ENCODE measurements at regions not wholly inside any gene's neighbourhood (a gene's known extent, or its start where the extent isn't known, plus 50 kb on each side); places are given as distances from the start of the nearest gene placed in this dataset.

DNA sequence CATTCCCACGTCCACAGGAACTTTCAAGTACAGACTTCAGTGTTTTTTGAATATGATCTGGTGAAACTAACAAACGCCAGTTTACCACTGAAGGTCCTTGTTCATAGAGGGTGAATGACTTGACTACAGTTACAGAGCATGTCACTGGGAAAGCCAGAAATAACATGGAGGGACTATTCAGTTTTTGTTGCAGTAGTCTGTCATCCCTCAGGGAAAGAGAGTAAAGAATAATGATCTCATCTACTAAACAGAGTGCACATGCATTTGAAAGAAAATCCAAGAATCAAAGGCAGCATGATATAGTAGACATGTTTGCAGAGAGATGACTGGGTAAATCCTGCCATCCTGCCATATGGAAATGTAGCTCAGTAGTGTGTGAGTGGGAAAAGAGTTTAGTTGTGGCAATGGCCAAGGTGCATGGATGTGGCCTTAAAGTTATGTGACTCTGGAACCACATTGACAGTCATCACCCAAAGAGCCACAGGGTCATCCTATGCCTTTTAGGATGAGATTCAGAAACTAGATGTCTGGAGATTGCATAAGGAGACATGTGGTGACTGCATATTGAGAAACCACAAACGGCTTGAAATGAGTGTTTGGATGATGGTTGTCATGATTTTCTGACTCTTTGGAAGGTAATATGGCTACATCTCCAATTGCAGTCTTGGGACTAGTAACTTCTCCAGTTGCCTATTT, 125.3 kb upstream of the ZEB2 start:
- TF ChIP-seq POLR2A (IDR thresholded peaks at IDR 0.05) (no peak), EP300 (IDR thresholded peaks at IDR 0.05) (no peak)
- TF ChIP-seq, protein P1, sequence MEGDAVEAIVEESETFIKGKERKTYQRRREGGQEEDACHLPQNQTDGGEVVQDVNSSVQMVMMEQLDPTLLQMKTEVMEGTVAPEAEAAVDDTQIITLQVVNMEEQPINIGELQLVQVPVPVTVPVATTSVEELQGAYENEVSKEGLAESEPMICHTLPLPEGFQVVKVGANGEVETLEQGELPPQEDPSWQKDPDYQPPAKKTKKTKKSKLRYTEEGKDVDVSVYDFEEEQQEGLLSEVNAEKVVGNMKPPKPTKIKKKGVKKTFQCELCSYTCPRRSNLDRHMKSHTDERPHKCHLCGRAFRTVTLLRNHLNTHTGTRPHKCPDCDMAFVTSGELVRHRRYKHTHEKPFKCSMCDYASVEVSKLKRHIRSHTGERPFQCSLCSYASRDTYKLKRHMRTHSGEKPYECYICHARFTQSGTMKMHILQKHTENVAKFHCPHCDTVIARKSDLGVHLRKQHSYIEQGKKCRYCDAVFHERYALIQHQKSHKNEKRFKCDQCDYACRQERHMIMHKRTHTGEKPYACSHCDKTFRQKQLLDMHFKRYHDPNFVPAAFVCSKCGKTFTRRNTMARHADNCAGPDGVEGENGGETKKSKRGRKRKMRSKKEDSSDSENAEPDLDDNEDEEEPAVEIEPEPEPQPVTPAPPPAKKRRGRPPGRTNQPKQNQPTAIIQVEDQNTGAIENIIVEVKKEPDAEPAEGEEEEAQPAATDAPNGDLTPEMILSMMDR (IDR thresholded peaks at IDR 0.05) = no peak
- no peaks in the 10 kb centered on the region for H3K4me1 ChIP-seq (ENCODE audit: insufficient read depth)
- intact Hi-C loops (cut with DNase I) = no loop called here
- H3K4me3 ChIP-seq = no peak overlapping the region
- H3K27ac ChIP-seq = no peak overlapping the region
- no peaks in the 10 kb centered on the region for H3K36me3 ChIP-seq
- no peak for DNase-seq
- no peaks in the 10 kb centered on the region for H3K27me3 ChIP-seq
- 86 to 90% (median 90%) methylated on average over 3 of the region's 3 CpGs for WGBS, 3 donors
- H3K9me3 ChIP-seq = no peaks in the 10 kb centered on the region

DNA sequence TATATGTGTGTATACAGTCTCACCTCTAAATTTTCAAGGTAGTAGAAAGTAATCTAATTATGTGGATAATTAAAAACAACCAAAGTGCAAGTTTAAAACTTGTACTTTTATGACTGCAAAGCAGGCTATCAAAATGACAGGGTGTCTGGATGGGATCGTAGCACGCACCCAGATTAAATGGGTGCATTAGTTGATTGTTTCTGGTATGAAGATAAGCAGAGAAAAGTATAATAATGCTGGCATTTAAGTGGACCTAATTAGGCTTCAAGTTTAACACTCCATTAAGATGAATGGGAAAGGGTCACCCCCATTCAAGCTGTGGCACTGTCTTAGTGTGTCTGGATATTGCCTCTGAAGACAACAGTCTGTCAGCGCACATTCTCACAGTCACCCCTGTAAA, 124.6 kb upstream of the ZEB2 start:
- TF ChIP-seq POLR2A (IDR thresholded peaks at IDR 0.05) (no peak), EP300 (IDR thresholded peaks at IDR 0.05) (no peak)
- TF ChIP-seq, protein P1 (IDR thresholded peaks at IDR 0.05) = no peak
- WGBS, 3 donors = 94 to 99% (median 97%) methylated on average over 3 of the region's 3 CpGs
- Histone ChIP-seq H3K27ac (no peak overlapping the region), H3K27me3 (no peaks in the 10 kb centered on the region), H3K4me1 (ENCODE audit: insufficient read depth) (no peaks in the 10 kb centered on the region), H3K9me3 (no peaks in the 10 kb centered on the region), H3K4me3 (no peak overlapping the region), H3K36me3 (no peaks in the 10 kb centered on the region)
- intact Hi-C loops (cut with DNase I) = no loop called here
- no peak for DNase-seq

DNA sequence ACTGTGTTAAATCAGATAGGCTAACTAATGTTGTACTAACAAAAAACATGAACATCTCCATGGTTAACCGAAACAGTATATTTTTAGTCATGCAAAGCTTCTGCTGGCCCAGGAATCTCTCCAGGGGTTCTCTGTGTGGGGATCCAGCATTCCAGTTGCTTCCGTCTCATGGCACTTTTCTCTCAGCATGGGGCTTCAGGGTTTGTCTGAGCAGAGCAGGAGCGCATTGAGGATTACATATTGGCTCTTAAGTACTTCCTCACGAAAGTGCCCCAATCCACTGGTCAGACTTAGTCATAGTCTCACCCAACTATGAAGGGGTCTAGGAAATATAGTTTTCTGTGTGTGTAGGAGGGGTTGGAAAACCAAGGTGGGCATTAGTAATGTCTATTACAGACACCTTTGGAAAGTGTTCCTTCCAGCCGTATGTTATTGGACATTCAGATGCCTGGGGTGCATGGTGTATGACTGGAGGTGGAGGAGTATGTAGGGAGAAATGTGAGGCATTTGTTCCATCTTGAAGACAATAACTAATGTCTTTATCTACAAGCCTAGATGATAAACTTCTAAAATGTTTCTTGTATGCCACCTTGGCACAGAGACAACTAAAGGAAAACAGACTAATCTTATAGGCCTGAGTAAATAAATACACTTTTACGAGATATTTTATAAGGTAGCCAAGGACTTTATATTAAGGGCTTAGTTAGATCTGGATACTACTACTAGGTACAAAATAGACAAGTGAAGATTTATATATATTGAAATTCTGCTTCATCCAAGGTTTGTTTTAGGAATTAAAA, 123.8 kb upstream of the ZEB2 start:
- no peak for DNase-seq
- Histone ChIP-seq H3K9me3 (no peaks in the 10 kb centered on the region), H3K27me3 (no peaks in the 10 kb centered on the region), H3K36me3 (no peaks in the 10 kb centered on the region), H3K4me3 (no peak overlapping the region), H3K27ac (no peak overlapping the region), H3K4me1 (ENCODE audit: insufficient read depth) (no peaks in the 10 kb centered on the region)
- WGBS, 3 donors = 93 to 95% (median 93%) methylated on average over 6 of the region's 6 CpGs
- intact Hi-C loops (cut with DNase I) = no loop called here
- TF ChIP-seq, protein P1 (IDR thresholded peaks at IDR 0.05) = no peak
- TF ChIP-seq EP300 (IDR thresholded peaks at IDR 0.05) = no peak
- TF ChIP-seq POLR2A (IDR thresholded peaks at IDR 0.05) = no peak

DNA sequence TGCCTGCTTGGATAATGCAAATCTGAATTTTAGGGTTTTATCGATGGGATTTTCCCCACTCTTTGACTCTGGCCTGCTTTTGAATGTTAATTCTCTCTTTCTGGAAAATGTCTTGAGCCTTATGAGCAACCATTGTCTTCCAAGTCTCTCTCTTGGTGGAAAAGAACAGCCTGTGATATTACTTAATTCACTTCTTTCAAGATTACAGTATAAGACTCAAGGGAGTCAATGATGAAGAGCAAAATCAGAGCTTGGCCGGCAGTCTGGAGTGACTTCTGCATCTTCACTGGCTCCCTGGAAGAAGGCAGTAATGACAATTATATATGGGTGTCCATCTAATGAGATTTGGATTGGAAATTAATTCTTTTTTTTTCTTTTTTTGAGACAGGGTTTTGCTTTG, 122.9 kb upstream of the ZEB2 start:
- Histone ChIP-seq H3K4me1 (ENCODE audit: insufficient read depth) (no peaks in the 10 kb centered on the region), H3K27me3 (no peaks in the 10 kb centered on the region), H3K27ac (no peak overlapping the region), H3K36me3 (no peaks in the 10 kb centered on the region), H3K4me3 (no peak overlapping the region), H3K9me3 (no peaks in the 10 kb centered on the region)
- intact Hi-C loops (cut with DNase I) = no loop called here
- WGBS, 3 donors = 81 to 96% (median 93%) methylated on average over 2 of the region's 2 CpGs
- TF ChIP-seq EP300 (IDR thresholded peaks at IDR 0.05) (no peak), POLR2A (IDR thresholded peaks at IDR 0.05) (no peak)
- TF ChIP-seq, protein P1 (IDR thresholded peaks at IDR 0.05) = no peak
- DNase-seq = no peak
